ENCODE measurements at regions not wholly inside any gene's neighbourhood (a gene's known extent, or its start where the extent isn't known, plus 50 kb on each side); places are given as distances from the start of the nearest gene placed in this dataset.
"Not testable (repeated sequence)": the region's sequence is repeated elsewhere in the genome, so short reads cannot be mapped to it uniquely, and the experiment has no call there.

- not testable (repeated sequence) for TF ChIP-seq POLR2A (IDR thresholded peaks at IDR 0.05); CTCF (IDR thresholded peaks at IDR 0.05 in 8 of 11, conservative IDR thresholded peaks at IDR 0.05 in 3 of 11)
Measured at GRCh38 chr7:26424319-26424718, 132.7 kb downstream of the SNX10 start.

Data from spleen (tissue), 7 donors.